ENCODE measurements at regions not wholly inside any gene's neighbourhood (a gene's known extent, or its start where the extent isn't known, plus 50 kb on each side); places are given as distances from the start of the nearest gene placed in this dataset.

DNA sequence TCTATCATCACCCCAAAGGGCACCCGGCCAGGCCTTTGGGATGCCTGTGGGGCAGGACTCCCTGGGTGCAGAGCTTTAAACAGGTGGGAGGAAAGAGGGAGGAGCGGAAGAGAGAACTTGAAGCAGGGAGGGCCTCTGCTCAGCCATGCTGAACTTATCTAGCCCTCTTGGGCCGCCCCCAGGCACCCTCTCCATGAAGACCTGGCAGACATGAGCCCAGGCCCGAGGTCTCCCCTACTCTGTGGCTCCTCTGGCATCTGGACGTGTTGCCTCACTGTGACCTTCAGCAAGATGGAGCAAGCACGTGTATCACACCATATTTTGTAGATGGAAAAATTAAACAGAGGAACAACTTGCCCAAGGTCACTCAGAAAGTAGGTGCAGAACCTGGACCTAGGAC is 711.4 kb downstream of the MATN1 start:
- TF ChIP-seq, protein P1, sequence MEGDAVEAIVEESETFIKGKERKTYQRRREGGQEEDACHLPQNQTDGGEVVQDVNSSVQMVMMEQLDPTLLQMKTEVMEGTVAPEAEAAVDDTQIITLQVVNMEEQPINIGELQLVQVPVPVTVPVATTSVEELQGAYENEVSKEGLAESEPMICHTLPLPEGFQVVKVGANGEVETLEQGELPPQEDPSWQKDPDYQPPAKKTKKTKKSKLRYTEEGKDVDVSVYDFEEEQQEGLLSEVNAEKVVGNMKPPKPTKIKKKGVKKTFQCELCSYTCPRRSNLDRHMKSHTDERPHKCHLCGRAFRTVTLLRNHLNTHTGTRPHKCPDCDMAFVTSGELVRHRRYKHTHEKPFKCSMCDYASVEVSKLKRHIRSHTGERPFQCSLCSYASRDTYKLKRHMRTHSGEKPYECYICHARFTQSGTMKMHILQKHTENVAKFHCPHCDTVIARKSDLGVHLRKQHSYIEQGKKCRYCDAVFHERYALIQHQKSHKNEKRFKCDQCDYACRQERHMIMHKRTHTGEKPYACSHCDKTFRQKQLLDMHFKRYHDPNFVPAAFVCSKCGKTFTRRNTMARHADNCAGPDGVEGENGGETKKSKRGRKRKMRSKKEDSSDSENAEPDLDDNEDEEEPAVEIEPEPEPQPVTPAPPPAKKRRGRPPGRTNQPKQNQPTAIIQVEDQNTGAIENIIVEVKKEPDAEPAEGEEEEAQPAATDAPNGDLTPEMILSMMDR (IDR thresholded peaks at IDR 0.05), result no peak
- TF ChIP-seq EZH2phosphoT487 (IDR thresholded peaks at IDR 0.05) (no peak), EZH2 (IDR thresholded peaks at IDR 0.05) (no peak)

Data from neural progenitor cell (in vitro differentiated cells).